Mesenchymal stem cell (in vitro differentiated cells and primary cell): ENCODE measurements at regions not wholly inside any gene's neighbourhood (a gene's known extent, or its start where the extent isn't known, plus 50 kb on each side); places are given as distances from the start of the nearest gene placed in this dataset.

ENCODE experiments used
- DNase-seq: peaks from one replicate; pipeline ENCODE4 v3.0.0-alpha.2; 2013
- H2AFZ ChIP-seq: one replicate; pipeline ENCODE4 v1.6.1; 2013; ENCODE audit warnings: low read depth, mild to moderate bottlenecking, control low read depth, inconsistent platforms, low read length, moderate library complexity
- H2AK5ac ChIP-seq: 2 replicates; pipeline ENCODE4 v1.6.1; 2013; ENCODE audit warnings: low read length, moderate library complexity, mild to moderate bottlenecking, inconsistent platforms; ENCODE audit not compliant: severe bottlenecking
- H2BK120ac ChIP-seq: one replicate; pipeline ENCODE4 v1.6.1; 2013; ENCODE audit warnings: low read depth, mild to moderate bottlenecking, inconsistent platforms, low read length, moderate library complexity
- H2BK12ac ChIP-seq, 2 experiments: one replicate each; pipeline ENCODE4 v1.6.1; 2013; ENCODE audit warnings: inconsistent platforms in 2 of 2, low read length in 2 of 2, mild to moderate bottlenecking in 2 of 2, moderate library complexity in 2 of 2, control low read depth in 1 of 2
- H2BK15ac ChIP-seq: one replicate; pipeline ENCODE4 v1.6.1; 2013; ENCODE audit warnings: mild to moderate bottlenecking, low read depth, inconsistent platforms; ENCODE audit not compliant: poor library complexity, severe bottlenecking
- H2BK5ac ChIP-seq: 2 replicates; pipeline ENCODE4 v1.6.1; 2013; ENCODE audit warnings: low read depth, mild to moderate bottlenecking, low read length, control low read depth, inconsistent platforms; ENCODE audit not compliant: poor library complexity, severe bottlenecking
- H3K14ac ChIP-seq, 2 experiments: one replicate each; pipeline ENCODE4 v1.6.1; 2013; ENCODE audit warnings: inconsistent platforms in 2 of 2, low read length in 2 of 2, control low read depth in 1 of 2, mild to moderate bottlenecking in 1 of 2, moderate library complexity in 1 of 2
- H3K18ac ChIP-seq, 2 experiments: one replicate each; pipeline ENCODE4 v1.6.1; 2013; ENCODE audit warnings: inconsistent platforms in 2 of 2, low read length in 2 of 2, control low read depth in 1 of 2, low read depth in 1 of 2, mild to moderate bottlenecking in 1 of 2
- H3K23ac ChIP-seq, 2 experiments: one replicate each; pipeline ENCODE4 v1.6.1; 2013; ENCODE audit warnings: inconsistent platforms in 2 of 2, low read length in 2 of 2, mild to moderate bottlenecking in 2 of 2, moderate library complexity in 2 of 2, control low read depth in 1 of 2
- H3K27ac ChIP-seq: 2 replicates; pipeline ENCODE4 v1.5.1; 2013; ENCODE audit warnings: mild to moderate bottlenecking, moderate library complexity, low read length, control low read depth, inconsistent platforms; ENCODE audit not compliant: poor library complexity, severe bottlenecking
- H3K27me3 ChIP-seq, 2 experiments: 2 replicates each; pipeline versions ENCODE4 v1.6.1 to v1.7.0; 2013; ENCODE audit warnings: low read length in 2 of 2, mild to moderate bottlenecking in 2 of 2, moderate library complexity in 2 of 2, control low read depth in 1 of 2, inconsistent platforms in 1 of 2; ENCODE audit not compliant: control insufficient read depth in 1 of 2, insufficient read depth in 1 of 2
- H3K36me3 ChIP-seq, 2 experiments: 2 replicates each; pipeline versions ENCODE4 v1.6.1 to v1.7.0; 2013; ENCODE audit warnings: low read length in 2 of 2, control low read depth in 1 of 2, inconsistent platforms in 1 of 2, low read depth in 1 of 2, mild to moderate bottlenecking in 1 of 2; ENCODE audit not compliant: insufficient read depth in 2 of 2, control insufficient read depth in 1 of 2
- H3K4ac ChIP-seq, 2 experiments: one replicate each; pipeline ENCODE4 v1.6.1; 2013; ENCODE audit warnings: inconsistent platforms in 2 of 2, low read length in 2 of 2, mild to moderate bottlenecking in 2 of 2, moderate library complexity in 2 of 2, control low read depth in 1 of 2, low read depth in 1 of 2
- H3K4me1 ChIP-seq: 2 replicates; pipeline ENCODE4 v1.6.1; 2013; ENCODE audit warnings: low read depth, low read length, control low read depth; ENCODE audit not compliant: control insufficient read depth, insufficient read depth
- H3K4me2 ChIP-seq: 2 replicates; pipeline ENCODE4 v1.6.1; 2013; ENCODE audit warnings: low read length, mild to moderate bottlenecking, inconsistent platforms; ENCODE audit not compliant: poor library complexity, severe bottlenecking
- H3K4me3 ChIP-seq, 2 experiments: 2 replicates each; pipeline versions ENCODE4 v1.5.1 to v1.7.0; 2013; ENCODE audit warnings: low read length in 2 of 2, mild to moderate bottlenecking in 2 of 2, control low read depth in 1 of 2, low read depth in 1 of 2; ENCODE audit not compliant: insufficient read depth in 1 of 2
- H3K79me1 ChIP-seq: replicated peaks from 2 replicates; pipeline ENCODE4 v1.6.1; 2013; ENCODE audit warnings: mild to moderate bottlenecking, control low read depth, low read length, inconsistent platforms; ENCODE audit not compliant: poor library complexity, severe bottlenecking
- H3K9ac ChIP-seq: 2 replicates; pipeline ENCODE4 v1.7.0; 2013; ENCODE audit warnings: mild to moderate bottlenecking, low read length, moderate library complexity
- H3K9me3 ChIP-seq: 2 replicates; pipeline ENCODE4 v1.7.0; 2013; ENCODE audit warnings: mild to moderate bottlenecking, low read length; ENCODE audit not compliant: control insufficient read depth
- H4K8ac ChIP-seq: one replicate; pipeline ENCODE4 v1.6.1; 2013; ENCODE audit warnings: inconsistent platforms, mild to moderate bottlenecking, low read length, moderate library complexity
- H4K91ac ChIP-seq: one replicate; pipeline ENCODE4 v1.6.1; 2013; ENCODE audit warnings: mild to moderate bottlenecking, low read length, inconsistent platforms
- WGBS: methylation state at CpG from one replicate; pipeline ENCODE4 v1.1.7; 2013; ENCODE audit warnings: mixed read lengths; 5-methylcytosine and 5-hydroxymethylcytosine counted together

GRCh38 chr10:81309041-81309552, 565.9 kb upstream of the NRG3 start:
- no peak overlapping the region for H3K14ac ChIP-seq
- 97% methylated on average over 36 of the region's 38 CpGs for WGBS

GRCh38 chr10:81314471-81314870, 560.5 kb upstream of the NRG3 start:
- H2BK5ac ChIP-seq, result no peak overlapping the region
- WGBS, result 100% methylated on average over 2 of the region's 2 CpGs
- no peak overlapping the region for H3K4me2 ChIP-seq
- no peak overlapping the region for H3K14ac ChIP-seq
- H3K23ac ChIP-seq, result no peak overlapping the region
- H3K27ac ChIP-seq, result no peak overlapping the region
- H3K4me3 ChIP-seq, result no peak overlapping the region
- H2BK120ac ChIP-seq, result no peak overlapping the region
- no peaks in the 10 kb centered on the region for H3K36me3 ChIP-seq
- DNase-seq, result no peak
- no peak overlapping the region for H2AK5ac ChIP-seq
- peaks cover 3% of the 10 kb centered on the region for H3K9me3 ChIP-seq
- H3K18ac ChIP-seq, result no peak overlapping the region
- H4K91ac ChIP-seq, result no peak overlapping the region
- H3K4me1 ChIP-seq, result no peaks in the 10 kb centered on the region
- H2AFZ ChIP-seq, result no peak overlapping the region
- H3K4ac ChIP-seq, result no peak overlapping the region
- no peak overlapping the region for H4K8ac ChIP-seq
- H2BK12ac ChIP-seq, result no peak overlapping the region
- H2BK15ac ChIP-seq, result no peak overlapping the region
- H3K27me3 ChIP-seq, result no peaks in the 10 kb centered on the region
- H3K9ac ChIP-seq, result no peak overlapping the region
- H3K79me1 ChIP-seq, result no peaks in the 10 kb centered on the region

More at GRCh38 chr10:81309041-81309552, 565.9 kb upstream of the NRG3 start:
- Histone ChIP-seq H2BK120ac (no peak overlapping the region), H3K18ac (no peak overlapping the region), H3K27ac (no peak overlapping the region), H3K9ac (no peak overlapping the region), H2BK5ac (no peak overlapping the region), H3K23ac (no peak overlapping the region), H3K4me3 (no peak overlapping the region), H2BK12ac (no peak overlapping the region), H3K4me2 (no peak overlapping the region), H4K91ac (no peak overlapping the region), H3K27me3 (no peaks in the 10 kb centered on the region), H2AFZ (no peak overlapping the region), H3K36me3 (no peaks in the 10 kb centered on the region), H3K4ac (no peak overlapping the region), H3K9me3 (peaks cover 7% of the 10 kb centered on the region), H2BK15ac (no peak overlapping the region), H3K4me1 (no peaks in the 10 kb centered on the region), H3K79me1 (no peaks in the 10 kb centered on the region), H2AK5ac (no peak overlapping the region), H4K8ac (no peak overlapping the region)
- no peak for DNase-seq

GRCh38 chr10:81315026-81315425, 560.0 kb upstream of the NRG3 start:
- no peak overlapping the region for H3K27ac ChIP-seq
- H2BK15ac ChIP-seq, result no peak overlapping the region
- H3K9me3 ChIP-seq, result peaks cover 3% of the 10 kb centered on the region
- H2BK120ac ChIP-seq, result no peak overlapping the region
- H3K4me1 ChIP-seq, result no peaks in the 10 kb centered on the region
- no peak overlapping the region for H2AFZ ChIP-seq
- H3K27me3 ChIP-seq, result no peaks in the 10 kb centered on the region
- H3K23ac ChIP-seq, result no peak overlapping the region
- whole genome bisulfite sequencing, result no CpG with 5 or more reads among the region's 3 CpGs
- no peak overlapping the region for H3K4me2 ChIP-seq
- H3K79me1 ChIP-seq, result no peaks in the 10 kb centered on the region
- H2BK12ac ChIP-seq, result no peak overlapping the region
- H3K18ac ChIP-seq, result no peak overlapping the region
- no peak for DNase-seq
- H2AK5ac ChIP-seq, result no peak overlapping the region
- no peak overlapping the region for H3K4ac ChIP-seq
- no peaks in the 10 kb centered on the region for H3K36me3 ChIP-seq
- H4K8ac ChIP-seq, result no peak overlapping the region
- no peak overlapping the region for H3K14ac ChIP-seq
- no peak overlapping the region for H3K9ac ChIP-seq
- H3K4me3 ChIP-seq, result no peak overlapping the region
- no peak overlapping the region for H2BK5ac ChIP-seq
- no peak overlapping the region for H4K91ac ChIP-seq

GRCh38 chr10:81348003-81348402, 527.0 kb upstream of the NRG3 start:
- no peak overlapping the region for H3K9ac ChIP-seq
- no peak overlapping the region for H3K14ac ChIP-seq
- H2BK12ac ChIP-seq, result no peak overlapping the region
- H4K91ac ChIP-seq, result no peak overlapping the region
- no peak overlapping the region for H2BK120ac ChIP-seq
- H3K79me1 ChIP-seq, result no peaks in the 10 kb centered on the region
- no peak overlapping the region for H3K27ac ChIP-seq
- no peak overlapping the region for H4K8ac ChIP-seq
- H2AK5ac ChIP-seq, result no peak overlapping the region
- H3K4me3 ChIP-seq, result no peak overlapping the region
- no peak overlapping the region for H2BK5ac ChIP-seq
- no peak overlapping the region for H3K4me2 ChIP-seq
- no peaks in the 10 kb centered on the region for H3K36me3 ChIP-seq
- no peaks in the 10 kb centered on the region for H3K9me3 ChIP-seq
- H3K4me1 ChIP-seq, result no peaks in the 10 kb centered on the region
- no peak overlapping the region for H2AFZ ChIP-seq
- H3K4ac ChIP-seq, result no peak overlapping the region
- H3K27me3 ChIP-seq, result no peaks in the 10 kb centered on the region
- H3K23ac ChIP-seq, result no peak overlapping the region
- no peak for DNase-seq
- WGBS, result no CpG with 5 or more reads among the region's 1 CpG
- no peak overlapping the region for H2BK15ac ChIP-seq
- H3K18ac ChIP-seq, result no peak overlapping the region
